GM19099 (cell line): ENCODE measurements at regions not wholly inside any gene's neighbourhood (a gene's known extent, or its start where the extent isn't known, plus 50 kb on each side); places are given as distances from the start of the nearest gene placed in this dataset.

Experiments used
- POLR2A ChIP-seq: IDR thresholded peaks from 3 replicates; pipeline ENCODE4 v1.6.1; 2011; ENCODE audit warnings: low read depth; ENCODE audit not compliant: insufficient read length; ENCODE audit errors: extremely low read depth

GRCh38 chr12:14129611-14130195, 148.3 kb upstream of the GRIN2B start:
- no peak for TF ChIP-seq POLR2A

DNA sequence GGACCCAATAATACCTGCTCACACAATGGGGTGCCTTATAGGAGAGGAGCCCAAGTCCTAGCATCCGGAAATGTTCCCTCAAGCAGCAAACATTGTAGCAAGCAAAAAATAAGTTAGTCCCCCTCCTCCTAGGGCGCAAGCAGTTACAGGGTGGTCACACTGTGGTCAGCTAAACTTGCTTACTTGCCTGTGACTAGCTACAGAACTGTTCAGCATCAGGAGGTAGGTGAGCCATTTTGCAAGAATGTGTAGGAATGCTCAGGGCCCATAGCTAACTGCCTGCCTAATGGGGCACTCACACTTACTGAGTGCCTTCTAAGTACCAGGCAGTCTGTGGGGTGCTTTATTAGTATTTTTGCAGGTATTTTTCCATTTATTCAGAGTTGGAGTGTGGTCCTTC, 154.6 kb upstream of the GRIN2B start:
- TF ChIP-seq POLR2A, result no peak

- no peak for TF ChIP-seq POLR2A
These were observed 157.1 kb upstream of the GRIN2B start for GRCh38 chr12:14138495-14138894.

DNA sequence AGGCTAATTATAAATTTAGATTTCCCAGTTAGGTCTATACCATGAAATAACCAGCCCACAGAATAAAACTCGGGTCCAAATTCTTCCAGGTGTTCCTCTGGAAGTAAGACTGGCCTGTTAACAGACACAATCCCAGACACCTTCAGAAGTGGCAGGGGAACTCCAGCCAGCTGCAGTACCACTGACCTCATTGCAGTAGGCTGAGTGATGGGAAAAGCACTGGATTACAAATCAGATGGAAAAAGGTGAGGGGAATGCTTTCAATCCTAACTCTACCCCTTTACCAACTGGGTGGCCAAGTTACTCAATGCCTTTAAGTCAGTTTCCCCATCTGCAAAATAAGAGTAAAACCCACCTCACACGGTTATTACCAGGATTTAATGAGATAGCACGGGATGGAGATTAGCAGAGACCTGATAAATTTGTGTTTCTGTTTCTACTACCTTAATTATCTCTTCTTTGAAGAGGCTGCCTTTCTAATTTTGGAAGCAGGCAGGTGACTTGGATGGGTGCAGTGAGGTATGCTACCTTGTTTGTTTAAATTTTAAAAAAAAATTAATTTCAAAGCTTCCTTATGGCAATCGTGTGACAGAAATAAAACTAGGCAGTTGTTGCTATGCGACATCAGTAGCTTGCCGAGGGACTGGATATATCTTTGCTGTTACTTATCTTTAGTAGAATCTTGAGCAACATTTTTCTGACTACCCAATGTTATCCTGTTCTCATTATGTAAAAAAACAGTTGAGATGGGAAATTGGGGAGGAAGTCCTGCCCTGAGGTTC, 167.3 kb upstream of the GRIN2B start:
- no peak for TF ChIP-seq POLR2A

GRCh38 chr12:14153803-14154202, 172.4 kb upstream of the GRIN2B start:
- TF ChIP-seq POLR2A, result no peak

DNA sequence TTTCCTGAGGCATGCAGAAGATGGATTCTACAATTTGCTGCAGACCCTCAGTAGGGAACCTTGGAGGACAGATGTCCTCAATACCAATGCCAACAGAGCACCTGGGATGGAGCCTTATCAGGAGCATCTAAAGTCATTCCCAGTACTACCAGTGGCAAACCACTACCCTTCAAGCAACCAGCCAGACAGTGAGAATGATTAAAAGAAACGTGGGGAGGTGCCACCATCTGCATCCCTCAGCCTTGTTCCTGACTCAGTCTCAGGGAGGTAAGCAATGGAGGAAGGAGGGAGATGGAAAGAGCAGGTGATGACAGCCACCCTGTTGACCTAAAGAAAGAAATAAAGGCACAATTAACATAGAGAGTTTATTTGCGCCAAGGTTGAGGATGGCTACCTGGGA, 175.2 kb upstream of the GRIN2B start:
- no peak for TF ChIP-seq POLR2A

GRCh38 chr12:14157088-14157747, 175.8 kb upstream of the GRIN2B start:
- no peak for TF ChIP-seq POLR2A

DNA sequence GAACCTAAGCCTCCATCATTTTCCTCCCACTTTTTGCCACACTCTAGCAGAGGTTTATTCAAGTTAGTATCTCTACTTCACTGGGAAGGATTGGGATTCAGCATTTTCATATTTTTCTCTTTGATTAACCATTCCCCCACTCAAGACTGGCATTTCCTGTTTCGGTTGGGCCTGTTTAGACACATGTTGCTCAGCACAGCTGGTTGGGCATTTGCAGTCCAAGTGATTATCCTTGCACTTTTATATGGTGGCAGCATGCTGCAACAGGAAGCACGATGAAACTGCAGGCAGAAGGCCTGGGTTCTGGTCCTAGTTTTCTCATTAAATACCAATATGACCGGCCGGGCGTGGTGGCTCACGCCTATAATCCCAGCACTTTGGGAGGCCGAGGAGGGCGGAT, 182.9 kb upstream of the GRIN2B start:
- TF ChIP-seq POLR2A, result no peak

GRCh38 chr12:14167005-14167628, 185.7 kb upstream of the GRIN2B start:
- no peak for TF ChIP-seq POLR2A

DNA sequence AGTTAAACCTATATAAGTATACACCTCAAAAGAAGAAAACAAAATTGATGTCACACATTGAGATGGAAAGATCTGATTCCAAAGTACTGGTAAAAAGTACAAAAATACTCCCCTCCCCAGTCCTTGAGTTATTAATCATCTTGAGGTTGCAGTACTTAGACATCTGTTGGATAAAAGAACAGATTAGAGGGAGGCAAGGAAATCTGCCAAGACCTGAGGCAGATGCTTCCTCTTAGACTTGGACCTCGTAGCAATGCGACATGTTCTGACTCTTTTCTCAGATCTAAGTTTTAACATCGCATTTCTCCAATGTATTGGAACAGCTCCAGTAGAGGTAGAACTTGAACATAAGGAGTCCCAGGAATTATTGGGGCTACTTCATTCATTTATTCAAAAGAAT, 187.9 kb upstream of the GRIN2B start:
- TF ChIP-seq POLR2A, result no peak

DNA sequence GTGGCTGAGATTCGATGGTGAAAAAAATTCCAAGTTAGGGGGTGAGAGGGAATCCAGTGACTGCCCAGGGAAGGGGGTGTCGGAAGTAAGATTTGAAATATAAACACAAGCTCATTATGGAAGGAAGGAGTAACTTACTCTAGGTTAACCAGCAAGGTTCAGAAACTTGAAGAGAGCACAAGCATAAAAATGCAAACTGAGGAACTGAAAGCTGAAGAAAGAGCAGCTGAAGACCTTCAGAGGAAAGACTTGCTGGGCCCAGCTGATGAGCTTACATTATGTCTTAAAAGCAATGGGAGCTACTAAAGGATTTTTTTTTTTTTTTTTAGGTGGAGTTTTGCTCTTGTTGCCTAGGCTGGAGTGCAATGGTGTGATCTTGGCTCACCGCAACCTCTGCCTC, 189.7 kb upstream of the GRIN2B start:
- TF ChIP-seq POLR2A, result no peak

- no peak for TF ChIP-seq POLR2A
These were observed 190.3 kb upstream of the ATF7IP start for GRCh38 chr12:14175206-14175605.

DNA sequence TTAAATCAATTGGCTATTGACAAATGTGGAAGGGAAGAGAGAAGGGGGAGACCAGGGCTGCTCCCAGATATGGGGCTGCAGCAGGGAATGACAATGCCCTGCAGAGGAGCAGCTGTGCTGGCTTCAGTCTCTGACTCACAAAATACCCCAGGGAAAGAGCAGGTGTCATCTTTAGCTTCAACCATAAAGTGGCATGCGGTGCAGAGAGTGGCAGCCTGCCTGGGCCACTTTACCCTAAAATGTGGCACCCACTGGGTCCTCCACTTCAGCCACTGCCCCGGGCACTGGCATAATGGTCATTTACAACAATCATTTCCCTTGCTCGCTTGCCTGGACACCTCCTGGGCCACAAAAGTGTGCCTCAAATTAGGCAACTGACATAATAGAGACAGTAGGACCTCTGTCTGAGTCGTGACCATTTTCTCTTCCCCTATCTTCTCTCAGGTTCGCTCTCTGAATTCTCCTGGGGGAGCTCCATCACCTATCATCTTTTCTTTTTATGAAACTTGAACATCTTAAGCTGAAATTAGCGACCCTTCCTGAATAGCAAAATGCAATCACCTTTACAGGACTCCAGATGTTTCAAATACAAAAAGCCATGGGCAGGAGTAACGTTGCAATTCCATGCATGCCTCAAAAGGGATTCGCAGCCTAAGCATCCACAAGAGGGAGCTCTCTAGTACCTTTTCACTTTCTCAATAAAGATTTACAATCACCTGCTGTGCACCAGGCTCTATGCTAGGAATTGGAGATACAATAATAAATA, 179.9 kb upstream of the ATF7IP start:
- no peak for TF ChIP-seq POLR2A

- TF ChIP-seq POLR2A, result no peak
These were observed 179.3 kb upstream of the ATF7IP start for GRCh38 chr12:14186193-14186502.

DNA sequence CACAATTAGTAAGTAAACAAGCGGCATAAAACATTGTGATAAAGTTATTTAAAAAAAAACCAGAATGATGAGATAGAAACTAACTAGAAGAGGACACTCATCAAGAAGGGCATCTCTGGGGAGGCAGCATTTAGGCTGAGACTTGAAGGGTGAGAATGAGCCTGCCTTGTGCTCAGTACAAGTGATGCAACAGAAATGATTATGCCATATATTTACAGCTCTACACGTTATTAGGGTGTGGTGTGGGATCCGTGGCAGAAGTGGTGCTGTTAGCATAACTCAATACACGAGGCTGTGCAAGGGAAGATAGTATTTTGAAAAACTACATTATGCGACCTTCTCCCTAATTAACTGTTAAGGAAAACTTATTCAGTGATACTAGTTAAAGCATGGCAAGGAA, 178.5 kb upstream of the ATF7IP start:
- no peak for TF ChIP-seq POLR2A

DNA sequence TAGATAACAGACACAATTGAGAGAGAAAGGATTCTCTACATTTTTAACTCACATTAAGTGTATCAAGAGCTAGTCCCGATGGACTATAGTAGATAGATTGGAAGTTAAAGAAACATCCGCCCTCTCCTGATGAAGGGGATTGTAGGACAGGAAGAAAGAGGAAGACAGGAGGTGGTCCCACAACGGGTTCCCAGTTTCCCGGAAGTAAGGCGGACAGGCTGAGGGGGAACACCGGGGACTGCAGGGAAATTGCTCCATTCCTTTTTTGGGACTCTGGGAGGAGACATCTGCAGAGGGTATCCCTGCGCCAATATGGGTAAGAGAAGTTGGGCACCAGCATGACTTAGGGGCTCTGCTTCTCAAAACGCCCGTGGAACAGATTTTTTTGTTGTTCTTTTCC, 177.5 kb upstream of the ATF7IP start:
- TF ChIP-seq POLR2A, result no peak

GRCh38 chr12:14188744-14189143, 176.7 kb upstream of the ATF7IP start:
- no peak for TF ChIP-seq POLR2A
